ENCODE measurements at regions not wholly inside any gene's neighbourhood (a gene's known extent, or its start where the extent isn't known, plus 50 kb on each side); places are given as distances from the start of the nearest gene placed in this dataset.

- no peaks in the 10 kb centered on the region for H3K36me3 ChIP-seq
- intact Hi-C loops (cut with DNase I) = no loop called here
- H3K4me1 ChIP-seq = peaks cover 26% of the 10 kb centered on the region
- H3K27ac ChIP-seq = no peak overlapping the region
- DNase-seq (no peak), ATAC-seq (no peak)
- H3K9me3 ChIP-seq = no peaks in the 10 kb centered on the region
- no peak overlapping the region for H3K4me3 ChIP-seq
- no peaks in the 10 kb centered on the region for H3K27me3 ChIP-seq (ENCODE audit: low read depth)
- TF ChIP-seq CTCF (IDR thresholded peaks at IDR 0.05) = no peak
Measured at GRCh38 chr14:71579331-71579730, 352.9 kb upstream of the RGS6 start.

GRCh38 chr14:71582705-71583104, 349.5 kb upstream of the RGS6 start:
- ATAC-seq (no peak), DNase-seq (no peak)
- intact Hi-C loops (cut with DNase I) = no loop called here
- Histone ChIP-seq H3K36me3 (no peaks in the 10 kb centered on the region), H3K4me1 (peaks cover 24% of the 10 kb centered on the region), H3K9me3 (no peaks in the 10 kb centered on the region), H3K4me3 (no peak overlapping the region), H3K27me3 (ENCODE audit: low read depth) (no peaks in the 10 kb centered on the region), H3K27ac (no peak overlapping the region)
- TF ChIP-seq CTCF (IDR thresholded peaks at IDR 0.05) = no peak

GRCh38 chr14:71583194-71583593, 349.0 kb upstream of the RGS6 start:
- ATAC-seq = peak; percentile 23 to 67
- Histone ChIP-seq H3K36me3 (no peaks in the 10 kb centered on the region), H3K4me3 (no peak overlapping the region), H3K27me3 (ENCODE audit: low read depth) (no peaks in the 10 kb centered on the region), H3K27ac (no peak overlapping the region), H3K4me1 (peaks cover 24% of the 10 kb centered on the region), H3K9me3 (no peaks in the 10 kb centered on the region)
- no peak for TF ChIP-seq CTCF (IDR thresholded peaks at IDR 0.05)
- no peak for DNase-seq
- intact Hi-C loops (cut with DNase I) = no loop called here

GRCh38 chr14:71583705-71584104, 348.5 kb upstream of the RGS6 start:
- intact Hi-C loops (cut with DNase I) = no loop called here
- DNase-seq = no peak
- no peaks in the 10 kb centered on the region for H3K9me3 ChIP-seq
- no peak for ATAC-seq
- H3K4me3 ChIP-seq = no peak overlapping the region
- no peaks in the 10 kb centered on the region for H3K27me3 ChIP-seq (ENCODE audit: low read depth)
- TF ChIP-seq CTCF (IDR thresholded peaks at IDR 0.05) = no peak
- H3K4me1 ChIP-seq = peaks cover 24% of the 10 kb centered on the region
- H3K27ac ChIP-seq = no peak overlapping the region
- no peaks in the 10 kb centered on the region for H3K36me3 ChIP-seq

GRCh38 chr14:71585361-71585760, 346.9 kb upstream of the RGS6 start:
- no peaks in the 10 kb centered on the region for H3K27me3 ChIP-seq (ENCODE audit: low read depth)
- no peak for TF ChIP-seq CTCF (IDR thresholded peaks at IDR 0.05)
- no peak for ATAC-seq

More at GRCh38 chr14:71585361-71585760, 346.9 kb upstream of the RGS6 start:
- intact Hi-C loops (cut with DNase I) = no loop called here
- peaks cover 24% of the 10 kb centered on the region for H3K4me1 ChIP-seq
- H3K27ac ChIP-seq = no peak overlapping the region
- DNase-seq = no peak
- H3K36me3 ChIP-seq = no peaks in the 10 kb centered on the region
- no peaks in the 10 kb centered on the region for H3K9me3 ChIP-seq
- no peak overlapping the region for H3K4me3 ChIP-seq
